ENCODE measurements at regions not wholly inside any gene's neighbourhood (a gene's known extent, or its start where the extent isn't known, plus 50 kb on each side); places are given as distances from the start of the nearest gene placed in this dataset.

- H3K36me3 ChIP-seq (ENCODE audit: control insufficient read depth, low read length): no peaks in the 10 kb centered on the region
- H3K9me3 ChIP-seq (ENCODE audit: control insufficient read depth, insufficient read depth, low read length): no peaks in the 10 kb centered on the region
- peaks cover 4% of the 10 kb centered on the region; the same call in 1 of the 2 replicates for H3K27me3 ChIP-seq (ENCODE audit: control insufficient read depth, low read length)
- no peak for TF ChIP-seq EZH2phosphoT487 (IDR thresholded peaks at IDR 0.05; ENCODE audit: borderline replicate concordance, low read length)
- TF ChIP-seq, protein P1, sequence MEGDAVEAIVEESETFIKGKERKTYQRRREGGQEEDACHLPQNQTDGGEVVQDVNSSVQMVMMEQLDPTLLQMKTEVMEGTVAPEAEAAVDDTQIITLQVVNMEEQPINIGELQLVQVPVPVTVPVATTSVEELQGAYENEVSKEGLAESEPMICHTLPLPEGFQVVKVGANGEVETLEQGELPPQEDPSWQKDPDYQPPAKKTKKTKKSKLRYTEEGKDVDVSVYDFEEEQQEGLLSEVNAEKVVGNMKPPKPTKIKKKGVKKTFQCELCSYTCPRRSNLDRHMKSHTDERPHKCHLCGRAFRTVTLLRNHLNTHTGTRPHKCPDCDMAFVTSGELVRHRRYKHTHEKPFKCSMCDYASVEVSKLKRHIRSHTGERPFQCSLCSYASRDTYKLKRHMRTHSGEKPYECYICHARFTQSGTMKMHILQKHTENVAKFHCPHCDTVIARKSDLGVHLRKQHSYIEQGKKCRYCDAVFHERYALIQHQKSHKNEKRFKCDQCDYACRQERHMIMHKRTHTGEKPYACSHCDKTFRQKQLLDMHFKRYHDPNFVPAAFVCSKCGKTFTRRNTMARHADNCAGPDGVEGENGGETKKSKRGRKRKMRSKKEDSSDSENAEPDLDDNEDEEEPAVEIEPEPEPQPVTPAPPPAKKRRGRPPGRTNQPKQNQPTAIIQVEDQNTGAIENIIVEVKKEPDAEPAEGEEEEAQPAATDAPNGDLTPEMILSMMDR (IDR thresholded peaks at IDR 0.05; ENCODE audit: low read depth, low read length, poor library complexity, severe bottlenecking): no peak
- no peaks in the 10 kb centered on the region for H3K79me2 ChIP-seq (ENCODE audit: control insufficient read depth, low read length)
- H3K27ac ChIP-seq (ENCODE audit: low read depth, low read length): no peak overlapping the region
- no peaks in the 10 kb centered on the region for H3K9me2 ChIP-seq (replicated peaks; ENCODE audit: control insufficient read depth, low read length)
- no peak overlapping the region for H3K4me3 ChIP-seq (ENCODE audit: low read length)
- no peaks in the 10 kb centered on the region for H3F3A ChIP-seq (ENCODE audit: control insufficient read depth, insufficient read depth)
- H3K4me2 ChIP-seq (ENCODE audit: low read length): no peak overlapping the region
- H3K4me1 ChIP-seq (ENCODE audit: control insufficient read depth, low read length): no peaks in the 10 kb centered on the region
- no peaks in the 10 kb centered on the region for H4K20me1 ChIP-seq (ENCODE audit: control insufficient read depth, insufficient read depth, low read depth, low read length)
Measured at GRCh38 chr3:132205609-132206008, 111.6 kb upstream of the ACP3 start.

DNA sequence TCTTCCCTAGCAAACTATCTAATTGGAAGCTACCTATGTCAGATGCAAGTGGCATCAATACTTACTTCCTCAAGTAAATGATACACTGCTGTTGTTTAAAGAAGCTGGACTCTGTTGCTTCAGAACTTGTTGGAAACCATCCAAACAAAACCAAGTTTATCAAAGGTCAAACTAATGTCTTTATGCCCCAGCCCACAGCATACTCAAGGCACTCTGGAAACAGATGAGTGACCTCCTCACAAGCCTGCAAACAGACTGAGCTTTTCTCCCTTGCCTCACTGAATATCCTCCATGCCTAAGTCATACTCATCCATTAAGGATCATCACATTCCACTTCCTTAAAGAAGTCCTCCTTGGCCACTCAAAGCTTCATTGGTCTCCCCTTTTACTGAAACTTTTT, 107.4 kb upstream of the ACP3 start:
- Histone ChIP-seq H4K20me1 (ENCODE audit: control insufficient read depth, insufficient read depth, low read depth, low read length) (no peaks in the 10 kb centered on the region), H3K4me2 (ENCODE audit: low read length) (no peak overlapping the region), H3K27ac (ENCODE audit: low read depth, low read length) (no peak overlapping the region), H3K9me3 (ENCODE audit: control insufficient read depth, insufficient read depth, low read length) (no peaks in the 10 kb centered on the region), H3K4me1 (ENCODE audit: control insufficient read depth, low read length) (no peaks in the 10 kb centered on the region), H3K36me3 (ENCODE audit: control insufficient read depth, low read length) (no peaks in the 10 kb centered on the region), H3K79me2 (ENCODE audit: control insufficient read depth, low read length) (no peaks in the 10 kb centered on the region), H3F3A (ENCODE audit: control insufficient read depth, insufficient read depth) (no peaks in the 10 kb centered on the region), H3K27me3 (ENCODE audit: control insufficient read depth, low read length) (peaks cover 4% of the 10 kb centered on the region; the same call in 1 of the 2 replicates), H3K4me3 (ENCODE audit: low read length) (no peak overlapping the region), H3K9me2 (replicated peaks; ENCODE audit: control insufficient read depth, low read length) (no peaks in the 10 kb centered on the region)
- TF ChIP-seq, protein P1 (IDR thresholded peaks at IDR 0.05; ENCODE audit: low read depth, low read length, poor library complexity, severe bottlenecking): no peak
- TF ChIP-seq EZH2phosphoT487 (IDR thresholded peaks at IDR 0.05; ENCODE audit: borderline replicate concordance, low read length): no peak

DNA sequence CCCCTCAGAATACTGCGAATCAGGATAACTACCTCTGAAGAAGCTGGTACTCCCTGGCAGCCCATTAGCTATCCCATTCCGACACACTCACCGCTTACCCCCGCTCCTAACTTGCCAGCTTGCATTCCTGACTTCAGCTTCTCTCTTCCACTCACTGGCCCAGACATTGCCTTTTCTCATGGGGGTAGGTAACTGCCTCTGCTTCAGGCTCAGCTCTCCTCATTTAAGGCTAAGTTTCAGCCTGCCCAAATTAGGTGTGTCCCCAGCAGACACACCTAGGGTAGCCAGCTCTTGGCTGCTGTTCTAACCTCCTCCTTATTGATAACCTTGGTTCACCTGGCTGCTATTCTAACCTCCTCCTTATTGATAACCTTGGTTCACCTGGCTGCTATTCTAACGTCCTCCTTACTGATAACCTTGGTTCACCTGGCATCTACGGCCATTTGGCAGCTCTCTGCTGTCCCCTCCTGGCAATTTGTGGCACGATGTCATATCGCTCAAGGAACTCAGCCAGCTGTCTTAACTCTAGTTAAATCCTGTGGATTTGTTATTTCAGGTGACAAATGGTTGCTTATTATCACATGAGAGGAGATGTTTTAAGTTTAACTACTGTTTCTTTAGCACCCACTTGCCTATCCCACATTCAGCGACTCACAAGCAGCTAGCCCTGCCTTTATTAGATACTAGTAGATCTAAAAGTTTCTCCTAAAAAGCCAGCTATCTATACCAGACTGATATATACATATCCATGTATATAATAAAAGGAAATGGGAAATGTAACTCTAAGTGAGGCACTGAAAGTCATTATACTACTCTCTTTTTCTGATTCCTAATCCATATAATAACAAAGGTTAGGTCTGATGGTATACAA, 106.5 kb upstream of the ACP3 start:
- Histone ChIP-seq H3K4me3 (ENCODE audit: low read length) (no peak overlapping the region), H3K9me3 (ENCODE audit: control insufficient read depth, insufficient read depth, low read length) (no peaks in the 10 kb centered on the region), H3K36me3 (ENCODE audit: control insufficient read depth, low read length) (no peaks in the 10 kb centered on the region), H3K79me2 (ENCODE audit: control insufficient read depth, low read length) (no peaks in the 10 kb centered on the region), H3K27ac (ENCODE audit: low read depth, low read length) (no peak overlapping the region), H3K4me1 (ENCODE audit: control insufficient read depth, low read length) (no peaks in the 10 kb centered on the region), H4K20me1 (ENCODE audit: control insufficient read depth, insufficient read depth, low read depth, low read length) (no peaks in the 10 kb centered on the region), H3F3A (ENCODE audit: control insufficient read depth, insufficient read depth) (no peaks in the 10 kb centered on the region), H3K9me2 (replicated peaks; ENCODE audit: control insufficient read depth, low read length) (no peaks in the 10 kb centered on the region), H3K27me3 (ENCODE audit: control insufficient read depth, low read length) (peaks cover 2% of the 10 kb centered on the region; the same call in 1 of the 2 replicates), H3K4me2 (ENCODE audit: low read length) (no peak overlapping the region)
- TF ChIP-seq, protein P1 (IDR thresholded peaks at IDR 0.05; ENCODE audit: low read depth, low read length, poor library complexity, severe bottlenecking): peak; percentile 62
- TF ChIP-seq EZH2phosphoT487 (IDR thresholded peaks at IDR 0.05; ENCODE audit: borderline replicate concordance, low read length): no peak

All from DOHH2 (cell line).